GM23248 (cell line): ENCODE measurements at regions not wholly inside any gene's neighbourhood (a gene's known extent, or its start where the extent isn't known, plus 50 kb on each side); places are given as distances from the start of the nearest gene placed in this dataset.

Experiments used
- DNase-seq: peaks from one replicate; pipeline ENCODE4 v3.0.0-alpha.2; 2015
- H2AFZ ChIP-seq: fragments of 200-600 bp; sonication (generic); 2 replicates; pipeline ENCODE4 v1.6.1; 2016; ENCODE audit warnings: antibody characterized with exemption
- H3F3A ChIP-seq: fragments of 200-600 bp; sonication (generic); 2 replicates; pipeline ENCODE4 v1.6.1; 2016; ENCODE audit warnings: mild to moderate bottlenecking, antibody characterized with exemption, mixed run types; ENCODE audit not compliant: insufficient read depth
- H3K27ac ChIP-seq: fragments of 200-600 bp; sonication (generic); 2 replicates; pipeline ENCODE4 v1.5.1; 2016; ENCODE audit warnings: mild to moderate bottlenecking
- H3K27me3 ChIP-seq: fragments of 200-600 bp; sonication (generic); replicated peaks from 2 replicates; pipeline ENCODE4 v1.6.1; 2016; ENCODE audit warnings: mild to moderate bottlenecking; ENCODE audit not compliant: insufficient read depth
- H3K36me3 ChIP-seq: fragments of 200-600 bp; sonication (generic); 2 replicates; pipeline ENCODE4 v1.6.1; 2016; ENCODE audit warnings: low read depth, mild to moderate bottlenecking
- H3K4me1 ChIP-seq: fragments of 200-600 bp; sonication (generic); 2 replicates; pipeline ENCODE4 v1.6.1; 2016; ENCODE audit warnings: mild to moderate bottlenecking; ENCODE audit not compliant: insufficient read depth
- H3K4me2 ChIP-seq: fragments of 200-600 bp; sonication (generic); one replicate; pipeline ENCODE4 v1.6.1; 2016; ENCODE audit warnings: mild to moderate bottlenecking; ENCODE audit not compliant: unreplicated experiment
- H3K4me3 ChIP-seq: fragments of 200-600 bp; sonication (generic); 2 replicates; pipeline ENCODE4 v1.5.1; 2016; ENCODE audit warnings: mild to moderate bottlenecking
- H3K79me2 ChIP-seq: fragments of 200-600 bp; sonication (generic); 2 replicates; pipeline ENCODE4 v1.6.1; 2016; ENCODE audit warnings: mild to moderate bottlenecking; ENCODE audit not compliant: insufficient read depth
- H3K9ac ChIP-seq: fragments of 200-600 bp; sonication (generic); 2 replicates; pipeline ENCODE4 v1.6.1; 2016; ENCODE audit warnings: mild to moderate bottlenecking
- H3K9me2 ChIP-seq: fragments of 200-600 bp; sonication (generic); 2 replicates; pipeline ENCODE4 v1.6.1; 2016; ENCODE audit warnings: mixed run types, mild to moderate bottlenecking, moderate library complexity; ENCODE audit not compliant: insufficient read depth
- H3K9me3 ChIP-seq: fragments of 200-600 bp; sonication (generic); one replicate; pipeline ENCODE4 v1.6.1; 2017; ENCODE audit warnings: low read depth
- H4K20me1 ChIP-seq: fragments of 200-600 bp; sonication (generic); 2 replicates; pipeline ENCODE4 v1.6.0; 2016; ENCODE audit not compliant: insufficient read depth
- EZH2 ChIP-seq: fragments of 200-600 bp; sonication (generic); IDR thresholded peaks from 2 replicates; pipeline ENCODE4 v1.6.1; 2018; ENCODE audit warnings: antibody characterized with exemption, mild to moderate bottlenecking; ENCODE audit not compliant: insufficient read depth, poor library complexity, severe bottlenecking
- EZH2phosphoT487 ChIP-seq: fragments of 200-600 bp; sonication (generic); IDR thresholded peaks from 2 replicates; pipeline ENCODE4 v1.6.1; 2018; ENCODE audit warnings: antibody characterized with exemption, moderate library complexity, mild to moderate bottlenecking, low read depth; ENCODE audit not compliant: insufficient read depth
- WGBS, 2 experiments: methylation state at CpG; one replicate each; pipeline ENCODE4 v1.1.6; 2015 to 2017; ENCODE audit warnings: low lambda C conversion rate in 2 of 2, low coverage in 1 of 2; ENCODE audit errors: missing lambda C conversion rate in 2 of 2; 5-methylcytosine and 5-hydroxymethylcytosine counted together
- in situ Hi-C: fragments of 300-500 bp; cut with MboI; formaldehyde crosslinking; loops from 2 replicates; pipeline ENCODE4 v1.15.0; 2020

GRCh38 chr6:169393753-169394152 lies 140.1 kb upstream of the THBS2 start:
- H3K9ac ChIP-seq: no peak overlapping the region
- no peak overlapping the region for H3K4me2 ChIP-seq
- no peak overlapping the region for H3K4me3 ChIP-seq
- no peaks in the 10 kb centered on the region for H3K79me2 ChIP-seq
- no peak for TF ChIP-seq EZH2phosphoT487
- no peak for TF ChIP-seq EZH2
- 95 to 99% methylated on average over 8 to 13 of the region's 13 CpGs for WGBS, 2 experiments
- H4K20me1 ChIP-seq: no peaks in the 10 kb centered on the region
- H3K4me1 ChIP-seq: 0 out of 2 replicates have a peak, but pooled peaks cover 14% of the 10 kb centered on the region
- H3F3A ChIP-seq: no peaks in the 10 kb centered on the region
- H2AFZ ChIP-seq: no peak overlapping the region
- in situ Hi-C loops: no loop called here
- no peak for DNase-seq
- no peaks in the 10 kb centered on the region for H3K36me3 ChIP-seq
- H3K9me2 ChIP-seq: no peaks in the 10 kb centered on the region
- H3K9me3 ChIP-seq: no peaks in the 10 kb centered on the region
- no peak overlapping the region for H3K27ac ChIP-seq
- H3K27me3 ChIP-seq: no peaks in the 10 kb centered on the region

GRCh38 chr6:169391473-169392071 lies 137.9 kb upstream of the THBS2 start:
- H3K27ac ChIP-seq: no peak overlapping the region
- peaks cover 5% of the 10 kb centered on the region for H3F3A ChIP-seq
- no peak overlapping the region for H3K4me3 ChIP-seq
- no peaks in the 10 kb centered on the region for H4K20me1 ChIP-seq
- 74 to 82% methylated on average over 2 of the region's 2 CpGs for WGBS, 2 experiments
- H3K36me3 ChIP-seq: no peaks in the 10 kb centered on the region
- no peaks in the 10 kb centered on the region for H3K79me2 ChIP-seq
- H3K9me3 ChIP-seq: no peaks in the 10 kb centered on the region
- H3K27me3 ChIP-seq: no peaks in the 10 kb centered on the region
- no peak for DNase-seq
- peaks cover 10% of the 10 kb centered on the region for H3K4me1 ChIP-seq
- H3K9ac ChIP-seq: no peak overlapping the region
- no peak overlapping the region for H3K4me2 ChIP-seq
- no peak overlapping the region for H2AFZ ChIP-seq
- no peaks in the 10 kb centered on the region for H3K9me2 ChIP-seq
- in situ Hi-C loops: no loop called here
- no peak for TF ChIP-seq EZH2
- no peak for TF ChIP-seq EZH2phosphoT487

GRCh38 chr6:169388395-169389166 lies 134.9 kb upstream of the THBS2 start:
- Histone ChIP-seq H3K9me3 (no peaks in the 10 kb centered on the region), H3K36me3 (no peaks in the 10 kb centered on the region), H2AFZ (0 out of 2 replicates have a peak overlapping the region, but pooled peaks have one; percentile 9), H4K20me1 (no peaks in the 10 kb centered on the region), H3K27ac (no peak overlapping the region), H3K4me1 (peaks cover 14% of the 10 kb centered on the region), H3K4me3 (no peak overlapping the region), H3K9me2 (no peaks in the 10 kb centered on the region), H3K9ac (no peak overlapping the region), H3F3A (peaks cover 17% of the 10 kb centered on the region), H3K27me3 (no peaks in the 10 kb centered on the region), H3K79me2 (no peaks in the 10 kb centered on the region), H3K4me2 (no peak overlapping the region)
- WGBS, 2 experiments: 69 to 71% methylated on average over 20 of the region's 20 CpGs
- DNase-seq: no peak
- TF ChIP-seq EZH2phosphoT487 (no peak), EZH2 (no peak)
- in situ Hi-C loops: no loop called here

GRCh38 chr6:169387809-169388383 lies 134.2 kb upstream of the THBS2 start:
- no peak for TF ChIP-seq EZH2phosphoT487
- no peak for TF ChIP-seq EZH2
- no peak for DNase-seq
- Histone ChIP-seq H3K9me2 (no peaks in the 10 kb centered on the region), H3K36me3 (no peaks in the 10 kb centered on the region), H3K9me3 (no peaks in the 10 kb centered on the region), H3K27ac (no peak overlapping the region), H3K27me3 (no peaks in the 10 kb centered on the region), H3K4me1 (peaks cover 14% of the 10 kb centered on the region), H4K20me1 (no peaks in the 10 kb centered on the region), H2AFZ (0 out of 2 replicates have a peak overlapping the region, but pooled peaks have one; percentile 9), H3K4me2 (no peak overlapping the region), H3K4me3 (no peak overlapping the region), H3K9ac (no peak overlapping the region), H3F3A (peaks cover 17% of the 10 kb centered on the region), H3K79me2 (no peaks in the 10 kb centered on the region)
- in situ Hi-C loops: no loop called here
- 89 to 95% methylated on average over 9 of the region's 9 CpGs for WGBS, 2 experiments
